Thyroid gland (tissue), 4 donors: ENCODE measurements at regions not wholly inside any gene's neighbourhood (a gene's known extent, or its start where the extent isn't known, plus 50 kb on each side); places are given as distances from the start of the nearest gene placed in this dataset.

Experiments
- DNase-seq, 2 donors: peaks; one replicate each; pipeline ENCODE4 v3.0.0-alpha.2; 2019
- H3K27ac ChIP-seq, 3 donors: fragments of 200-600 bp; sonication (generic); 1 replicate in 2 of 3; 2 replicates in 1 of 3; pipeline ENCODE4 v1.5.1; 2016 to 2019; ENCODE audit warnings: mild to moderate bottlenecking in 1 of 3, moderate library complexity in 1 of 3
- H3K27me3 ChIP-seq: fragments of 200-600 bp; sonication (generic); one replicate; pipeline ENCODE4 v1.5.1; 2019
- H3K36me3 ChIP-seq, 2 donors: fragments of 200-600 bp; sonication (generic); one replicate each; pipeline ENCODE4 v1.5.1; 2016 to 2019
- H3K4me1 ChIP-seq, 2 donors: fragments of 200-600 bp; sonication (generic); one replicate each; pipeline ENCODE4 v1.5.1; 2017 to 2019
- H3K4me3 ChIP-seq, 3 donors: fragments of 200-600 bp; sonication (generic); replicated peaks in 1 of 3; 1 replicate in 2 of 3; 2 replicates in 1 of 3; pipeline ENCODE4 v1.5.1; 2016; ENCODE audit warnings: mild to moderate bottlenecking in 1 of 3
- H3K9me3 ChIP-seq: fragments of 200-600 bp; sonication (generic); one replicate; pipeline ENCODE4 v1.5.1; 2017
- CTCF ChIP-seq, 6 experiments: fragments of 200-600 bp in 3 of 6; fragments of 450-650 bp in 3 of 6; sonication (generic) in 3 of 6; IDR thresholded peaks; one replicate each; pipeline ENCODE4 v1.5.1; 2016 to 2019; ENCODE audit warnings: antibody characterized with exemption in 6 of 6, mild to moderate bottlenecking in 2 of 6, inconsistent platforms in 1 of 6, moderate library complexity in 1 of 6
- POLR2A ChIP-seq, 2 donors: fragments of 450-650 bp; IDR thresholded peaks; one replicate each; pipeline ENCODE4 v1.6.1; 2017; ENCODE audit warnings: antibody characterized with exemption in 2 of 2, mild to moderate bottlenecking in 2 of 2, moderate library complexity in 1 of 2
- WGBS, 2 donors: methylation state at CpG; one replicate each; pipeline ENCODE4 v1.1.5; 2017; 5-methylcytosine and 5-hydroxymethylcytosine counted together
- intact Hi-C: fragments of 100-400 bp; cut with DNase I; formaldehyde crosslinking; loops from one replicate; pipeline ENCODE4 v1.15.1; 2023

DNA sequence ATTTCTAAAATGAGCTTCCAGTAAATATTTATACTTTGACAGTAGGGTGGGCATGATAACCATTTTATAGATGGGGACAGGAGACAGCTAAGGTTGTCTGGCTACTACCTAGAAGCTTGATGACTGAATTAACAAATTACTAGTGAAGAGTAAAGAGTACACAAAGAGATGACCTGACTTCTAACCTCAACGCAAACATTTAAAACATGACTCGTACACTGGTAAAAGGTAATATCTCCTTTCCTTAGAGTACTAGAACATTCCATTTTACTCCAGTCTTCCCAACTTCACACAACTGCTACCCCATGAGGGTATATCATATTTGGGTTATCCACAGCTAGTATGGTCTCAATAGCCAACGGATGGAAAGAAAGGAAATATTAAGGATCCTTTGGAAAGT, 258.9 kb downstream of the FOXO1 start:
- H3K27ac ChIP-seq: no peak overlapping the region

GRCh38 chr13:40408602-40409001, 257.8 kb downstream of the FOXO1 start:
- WGBS, 2 donors: 84 to 85% methylated on average over 5 of the region's 5 CpGs
- intact Hi-C loops: no loop called here

More for the DNA sequence above, 258.9 kb downstream of the FOXO1 start:
- Histone ChIP-seq H3K4me3 (no peak overlapping the region), H3K9me3 (no peaks in the 10 kb centered on the region), H3K36me3 (no peaks in the 10 kb centered on the region), H3K27me3 (no peaks in the 10 kb centered on the region), H3K4me1 (peaks cover 8 to 22% of the 10 kb centered on the region in 2 donors)
- WGBS, 2 donors: 98 to 99% methylated on average over 3 of the region's 3 CpGs
- TF ChIP-seq POLR2A (IDR thresholded peaks at IDR 0.05): no peak
- no peak for TF ChIP-seq CTCF (IDR thresholded peaks at IDR 0.05)
- intact Hi-C loops: no loop called here
- no peak for DNase-seq

DNA sequence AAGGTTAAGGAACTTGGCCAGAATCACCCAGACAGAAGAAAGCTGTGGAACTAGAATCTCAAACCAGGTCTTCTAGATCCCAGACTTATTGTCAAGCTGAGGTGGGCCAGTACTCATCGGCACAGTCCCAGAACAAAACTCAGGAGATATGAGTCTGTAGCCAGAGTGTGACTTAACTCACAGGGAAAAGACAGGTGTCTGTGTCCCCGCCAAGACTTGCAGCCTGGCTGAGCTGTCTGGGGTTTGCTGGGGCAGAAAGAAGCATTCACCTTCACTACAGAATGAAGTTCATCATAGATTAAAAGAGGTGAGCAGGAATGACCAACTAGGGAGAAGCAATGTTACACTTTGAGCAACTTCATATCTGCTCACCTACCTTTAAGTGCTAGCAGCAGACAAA, 257.2 kb downstream of the FOXO1 start:
- Histone ChIP-seq H3K27ac (no peak overlapping the region), H3K27me3 (no peaks in the 10 kb centered on the region), H3K4me3 (no peak overlapping the region), H3K4me1 (peaks cover 0 to 11% of the 10 kb centered on the region in 2 donors), H3K36me3 (no peaks in the 10 kb centered on the region), H3K9me3 (no peaks in the 10 kb centered on the region)
- intact Hi-C loops: no loop called here
- no peak for TF ChIP-seq POLR2A (IDR thresholded peaks at IDR 0.05)
- no peak for TF ChIP-seq CTCF (IDR thresholded peaks at IDR 0.05)
- 93 to 94% methylated on average over 2 of the region's 2 CpGs for WGBS, 2 donors
- DNase-seq: no peak

More at GRCh38 chr13:40408602-40409001, 257.8 kb downstream of the FOXO1 start:
- Histone ChIP-seq H3K4me1 (peaks cover 0 to 12% of the 10 kb centered on the region in 2 donors), H3K9me3 (no peaks in the 10 kb centered on the region), H3K27me3 (no peaks in the 10 kb centered on the region), H3K4me3 (no peak overlapping the region), H3K27ac (no peak overlapping the region), H3K36me3 (no peaks in the 10 kb centered on the region)
- DNase-seq: no peak
- no peak for TF ChIP-seq CTCF (IDR thresholded peaks at IDR 0.05)
- TF ChIP-seq POLR2A (IDR thresholded peaks at IDR 0.05): no peak

DNA sequence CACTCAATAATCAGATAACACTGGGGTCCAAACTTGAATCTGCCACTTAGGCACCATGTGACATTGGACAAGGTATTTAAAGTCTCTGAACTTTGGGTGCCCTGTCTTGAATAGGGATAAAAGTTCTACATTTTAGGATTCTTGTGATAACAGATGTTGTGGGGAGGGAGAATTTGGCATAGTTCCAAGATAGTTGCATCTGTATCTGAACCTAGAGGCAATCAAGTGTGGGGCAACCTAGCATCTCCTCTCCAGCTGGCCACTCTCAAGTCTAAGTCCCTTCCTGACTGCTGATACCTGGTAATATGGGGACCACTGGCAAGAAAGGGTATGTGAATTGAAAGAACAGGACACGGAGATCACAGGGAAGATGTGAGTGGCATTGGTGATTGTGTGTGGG, 256.1 kb downstream of the FOXO1 start:
- intact Hi-C loops: no loop called here
- H3K36me3 ChIP-seq: no peaks in the 10 kb centered on the region
- H3K9me3 ChIP-seq: no peaks in the 10 kb centered on the region
- no peak for DNase-seq
- H3K27me3 ChIP-seq: no peaks in the 10 kb centered on the region
- WGBS, 2 donors: 95 to 100% methylated on average over 1 of the region's 1 CpG
- TF ChIP-seq POLR2A (IDR thresholded peaks at IDR 0.05) (no peak), CTCF (IDR thresholded peaks at IDR 0.05) (no peak)
- peaks cover 0 to 17% of the 10 kb centered on the region in 2 donors for H3K4me1 ChIP-seq
- no peak overlapping the region for H3K27ac ChIP-seq
- no peak overlapping the region for H3K4me3 ChIP-seq

DNA sequence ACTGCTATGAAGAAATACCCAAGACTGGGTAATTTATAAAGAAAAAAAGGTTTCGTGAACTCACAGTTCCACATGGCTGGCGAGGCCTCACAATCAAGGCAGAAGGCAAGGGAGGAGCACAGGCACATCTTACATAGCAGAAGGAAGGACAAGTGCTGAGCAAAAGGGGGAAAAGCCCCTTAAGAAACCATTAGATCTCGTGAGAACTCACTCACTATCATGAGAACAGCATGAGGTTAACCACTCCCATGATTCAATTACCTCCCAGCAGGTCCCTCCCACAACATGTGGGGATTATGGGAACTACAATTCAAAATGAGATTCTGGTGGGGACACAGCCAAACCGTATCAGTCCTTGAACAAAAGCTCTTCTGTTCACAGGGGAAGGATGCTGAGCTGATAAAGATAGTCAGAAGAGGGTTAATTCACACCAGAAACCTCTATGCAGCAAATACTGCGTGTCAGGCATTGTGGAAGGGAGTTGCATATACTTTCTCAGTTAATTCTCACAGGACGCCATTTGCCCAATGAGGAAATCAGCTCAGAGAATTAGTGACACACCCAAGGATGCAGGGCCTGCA, 246.2 kb downstream of the FOXO1 start:
- Histone ChIP-seq H3K9me3 (no peaks in the 10 kb centered on the region), H3K4me1 (no peaks in the 10 kb centered on the region), H3K27ac (no peak overlapping the region), H3K4me3 (no peak overlapping the region), H3K27me3 (no peaks in the 10 kb centered on the region), H3K36me3 (no peaks in the 10 kb centered on the region)
- WGBS, 2 donors: 85 to 88% methylated on average over 6 of the region's 6 CpGs
- no peak for TF ChIP-seq CTCF (IDR thresholded peaks at IDR 0.05)
- no peak for TF ChIP-seq POLR2A (IDR thresholded peaks at IDR 0.05)
- intact Hi-C loops: no loop called here
- DNase-seq: no peak
